ENCODE measurements at regions not wholly inside any gene's neighbourhood (a gene's known extent, or its start where the extent isn't known, plus 50 kb on each side); places are given as distances from the start of the nearest gene placed in this dataset.

GRCh38 chr11:69947793-69948255, 128.6 kb upstream of the FGF3 start:
- in situ Hi-C loops (cut with HindIII; ENCODE audit: low pct_unique_long_range_greater_than_20kb, low sequenced_read_pairs), result no loop called here
- no peak for TF ChIP-seq CTCF (IDR thresholded peaks at IDR 0.05)
- BruUV-seq (replicated peaks), result no TSS peak
- ATAC-seq (peak; percentile 1; the same call in 1 of the 2 replicates), DNase-seq (ENCODE audit: low read depth, low spot score) (no peak)
- CTCF ChIA-PET, result no interaction called here
- no peaks in the 10 kb centered on the region; the same call in 1 of the 2 replicates for H3K9me3 ChIP-seq (ENCODE audit: control insufficient read depth, insufficient read depth, low read depth, low read length)
- no peaks in the 10 kb centered on the region for H3K27me3 ChIP-seq (ENCODE audit: control insufficient read depth, insufficient read depth, low read length)
- intact Hi-C loops (cut with micrococcal nuclease; ENCODE audit: unreplicated experiment), result no loop called here
- H3K4me1 ChIP-seq (ENCODE audit: control insufficient read depth, insufficient read depth, low read length), result peaks cover 15% of the 10 kb centered on the region
- H3K27ac ChIP-seq (ENCODE audit: low read length), result no peak overlapping the region
- H3K4me3 ChIP-seq (ENCODE audit: low read depth in 2 of 2, low read length in 2 of 2), result no peak overlapping the region
- H3K36me3 ChIP-seq (ENCODE audit: control insufficient read depth, insufficient read depth, low read length), result no peaks in the 10 kb centered on the region
- POLR2A ChIA-PET, result no interaction called here

GRCh38 chr11:69948256-69949141, 129.3 kb upstream of the FGF3 start:
- Histone ChIP-seq H3K9me3 (ENCODE audit: control insufficient read depth, insufficient read depth, low read depth, low read length) (no peaks in the 10 kb centered on the region; the same call in 1 of the 2 replicates), H3K4me3 (ENCODE audit: low read depth in 2 of 2, low read length in 2 of 2) (no peak overlapping the region), H3K4me1 (ENCODE audit: control insufficient read depth, insufficient read depth, low read length) (peaks cover 15% of the 10 kb centered on the region), H3K36me3 (ENCODE audit: control insufficient read depth, insufficient read depth, low read length) (no peaks in the 10 kb centered on the region), H3K27me3 (ENCODE audit: control insufficient read depth, insufficient read depth, low read length) (no peaks in the 10 kb centered on the region), H3K27ac (ENCODE audit: low read length) (peak overlapping the region; percentile 49)
- ATAC-seq (peak; percentile 72), DNase-seq (ENCODE audit: low read depth, low spot score) (no peak)
- CTCF ChIA-PET, result interaction anchor here (0.6 kb wide), 1 partner anchor 71 kb away, joined by 3 read pairs; no protein-coding TSS in a partner anchor
- BruUV-seq (replicated peaks), result no TSS peak
- intact Hi-C loops (cut with micrococcal nuclease; ENCODE audit: unreplicated experiment), result no loop called here
- POLR2A ChIA-PET, result no interaction called here
- TF ChIP-seq POLR2AphosphoS5 (IDR thresholded peaks at IDR 0.05; ENCODE audit: low read depth, low read length), result no peak
- TF ChIP-seq TCF7L2 (IDR thresholded peaks at IDR 0.05; ENCODE audit: low read depth, low read length), result no peak
- no peak for TF ChIP-seq SIN3A (IDR thresholded peaks at IDR 0.05; ENCODE audit: borderline replicate concordance, insufficient read depth, low read depth, low read length)
- no peak for TF ChIP-seq REST (IDR thresholded peaks at IDR 0.05; ENCODE audit: insufficient read depth in 1 of 2, low read depth in 2 of 2, low read length in 1 of 2)
- peak; percentile 27; the same call in 1 of the 2 replicates for TF ChIP-seq CTCF (IDR thresholded peaks at IDR 0.05)
- in situ Hi-C loops (cut with HindIII; ENCODE audit: low pct_unique_long_range_greater_than_20kb, low sequenced_read_pairs), result no loop called here

Data from Panc1 (cell line).